ENCODE measurements at regions not wholly inside any gene's neighbourhood (a gene's known extent, or its start where the extent isn't known, plus 50 kb on each side); places are given as distances from the start of the nearest gene placed in this dataset.
"Not testable (repeated sequence)": the region's sequence is repeated elsewhere in the genome, so short reads cannot be mapped to it uniquely, and the experiment has no call there.

DNA sequence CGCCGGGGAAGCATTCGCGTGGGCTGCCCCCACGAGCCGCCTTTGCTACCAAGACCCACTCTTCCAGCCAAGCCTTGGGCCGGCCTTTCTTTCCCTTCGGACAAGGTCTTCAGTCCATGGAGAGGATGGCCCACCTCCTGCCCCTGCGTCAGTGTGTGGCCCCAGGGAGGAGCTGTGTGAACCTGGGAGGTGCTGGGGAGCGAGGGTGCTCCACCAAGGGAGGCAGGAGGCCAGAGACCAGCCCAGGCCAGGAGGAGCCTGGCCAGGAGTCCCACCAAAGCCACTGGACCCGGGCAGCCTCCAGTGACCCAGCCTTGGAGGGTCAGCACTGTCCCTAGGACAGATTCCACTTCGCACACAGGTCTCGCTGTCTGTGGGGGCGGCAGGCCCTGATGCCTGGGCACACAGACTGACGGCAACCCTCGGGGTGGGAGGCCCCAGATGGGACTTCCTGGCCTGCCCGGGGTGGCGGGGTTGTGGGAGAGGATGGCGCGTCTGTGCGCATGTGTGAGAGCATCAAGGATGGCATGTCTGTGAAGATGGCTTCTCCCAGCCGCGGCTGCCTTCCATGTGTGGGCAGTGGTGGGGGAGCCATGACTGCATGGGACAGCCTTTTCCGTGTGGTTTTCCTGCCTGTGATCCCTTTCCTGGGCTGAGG lies 113.3 kb upstream of the LPCAT1 start (continued):
- TF ChIP-seq, protein P1, sequence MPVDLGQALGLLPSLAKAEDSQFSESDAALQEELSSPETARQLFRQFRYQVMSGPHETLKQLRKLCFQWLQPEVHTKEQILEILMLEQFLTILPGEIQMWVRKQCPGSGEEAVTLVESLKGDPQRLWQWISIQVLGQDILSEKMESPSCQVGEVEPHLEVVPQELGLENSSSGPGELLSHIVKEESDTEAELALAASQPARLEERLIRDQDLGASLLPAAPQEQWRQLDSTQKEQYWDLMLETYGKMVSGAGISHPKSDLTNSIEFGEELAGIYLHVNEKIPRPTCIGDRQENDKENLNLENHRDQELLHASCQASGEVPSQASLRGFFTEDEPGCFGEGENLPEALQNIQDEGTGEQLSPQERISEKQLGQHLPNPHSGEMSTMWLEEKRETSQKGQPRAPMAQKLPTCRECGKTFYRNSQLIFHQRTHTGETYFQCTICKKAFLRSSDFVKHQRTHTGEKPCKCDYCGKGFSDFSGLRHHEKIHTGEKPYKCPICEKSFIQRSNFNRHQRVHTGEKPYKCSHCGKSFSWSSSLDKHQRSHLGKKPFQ (tag by site-specific recombination; IDR thresholded peaks at IDR 0.05), result no peak

DNA sequence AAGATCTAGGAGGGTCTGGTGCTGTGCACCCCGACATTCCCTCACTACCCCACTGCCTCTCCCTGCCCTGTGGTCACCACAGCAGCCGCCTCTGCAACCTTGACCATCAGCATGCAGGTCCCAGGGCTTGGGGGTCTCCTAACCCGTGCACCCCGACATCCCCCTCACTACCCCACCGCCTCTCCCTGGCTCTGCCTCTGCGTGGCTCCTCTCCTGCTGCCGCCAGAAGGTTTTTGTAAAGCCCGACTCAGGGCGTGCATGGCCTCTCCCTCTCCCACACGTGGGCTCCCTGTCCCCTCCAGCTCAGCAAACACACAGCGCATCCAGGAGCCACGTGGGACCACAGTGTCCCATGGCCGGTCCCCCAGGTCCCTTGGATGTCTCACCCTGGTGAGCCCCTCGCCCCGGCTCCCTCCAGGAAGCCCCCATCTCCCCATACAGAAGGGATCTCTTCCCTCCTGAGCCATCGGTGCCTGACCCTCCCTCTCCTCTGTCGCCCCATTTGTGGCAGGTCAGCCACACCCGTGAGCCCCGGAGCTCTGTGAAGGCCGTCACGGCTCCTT lies 112.5 kb upstream of the LPCAT1 start:
- CTCF ChIA-PET; H3K4me1 ChIP-seq (ENCODE audit: control insufficient read depth, insufficient read depth, low read length); H3K9me3 ChIP-seq (ENCODE audit: control insufficient read depth, insufficient read depth, low read depth, low read length); H3K36me3 ChIP-seq (ENCODE audit: control insufficient read depth in 2 of 2, insufficient read depth in 1 of 2, low read length in 2 of 2); H3K4me3 ChIP-seq (ENCODE audit: low read depth, low read length); H3K27ac ChIP-seq (ENCODE audit: extremely low read depth, low read depth, low read length); POLR2A ChIA-PET: not testable (repeated sequence)

DNA sequence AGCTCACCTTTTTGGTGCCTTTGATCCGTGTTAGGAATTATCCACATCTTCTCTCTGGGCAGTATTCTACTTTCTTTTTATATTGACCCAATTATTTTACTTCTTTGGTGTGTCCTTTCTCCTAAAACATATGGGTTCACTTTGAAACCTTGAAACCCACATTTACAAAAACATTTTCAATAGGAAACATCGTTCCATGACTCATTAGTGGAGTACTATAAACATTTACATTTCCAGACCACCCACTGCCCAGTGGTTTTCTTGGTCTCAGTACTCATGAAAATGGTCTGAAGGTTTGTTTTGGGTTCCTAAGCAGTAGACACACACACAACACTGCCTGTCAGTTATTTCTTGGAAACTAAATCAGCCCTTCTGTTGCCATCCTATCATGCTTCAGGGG lies 111.7 kb upstream of the LPCAT1 start:
- H3K9me3 ChIP-seq (ENCODE audit: control insufficient read depth, insufficient read depth, low read depth, low read length); POLR2A ChIA-PET; H3K27ac ChIP-seq (ENCODE audit: extremely low read depth, low read depth, low read length); H3K36me3 ChIP-seq (ENCODE audit: control insufficient read depth in 2 of 2, insufficient read depth in 1 of 2, low read length in 2 of 2); H3K4me1 ChIP-seq (ENCODE audit: control insufficient read depth, insufficient read depth, low read length); H3K4me3 ChIP-seq (ENCODE audit: low read depth, low read length): not testable (repeated sequence)
- CTCF ChIA-PET, result interaction anchor here (0.7 to 0.9 kb wide), 2 partner anchors 41 to 281 kb away, joined by 3 read pairs; no protein-coding TSS in a partner anchor

DNA sequence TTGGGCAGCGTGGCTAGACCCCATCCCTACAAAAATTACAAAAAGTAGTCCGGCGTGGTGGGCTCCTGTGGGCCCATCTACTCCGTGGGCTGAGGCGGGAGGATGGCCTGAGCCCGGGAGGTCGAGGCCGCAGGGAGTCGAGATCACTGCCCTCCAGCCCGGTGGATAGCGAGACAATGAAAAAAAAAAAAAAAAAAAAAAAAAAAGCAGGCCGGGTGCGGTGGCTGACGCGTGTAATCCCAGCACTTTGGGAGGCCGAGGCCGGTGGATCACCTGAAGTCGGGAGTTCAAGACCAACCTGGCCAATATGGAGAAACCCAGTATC lies 110.5 kb upstream of the LPCAT1 start:
- H3K9me3 ChIP-seq (ENCODE audit: control insufficient read depth, insufficient read depth, low read depth, low read length), result no peaks in the 10 kb centered on the region
- H3K27ac ChIP-seq (ENCODE audit: extremely low read depth, low read depth, low read length), result peak overlapping the region; percentile 79
- H3K36me3 ChIP-seq (ENCODE audit: control insufficient read depth in 2 of 2, insufficient read depth in 1 of 2, low read length in 2 of 2), result peaks cover 0 to 15% of the 10 kb centered on the region in 2 experiments; a peak in 1 of 3 replicates
- no peak for TF ChIP-seq BCL11A (tag by site-specific recombination; IDR thresholded peaks at IDR 0.05; ENCODE audit: low read depth)
- no peak for TF ChIP-seq ZNF777 (tag by site-specific recombination; IDR thresholded peaks at IDR 0.05; ENCODE audit: borderline replicate concordance)
- TF ChIP-seq MYNN (tag by site-specific recombination; IDR thresholded peaks at IDR 0.05; ENCODE audit: borderline replicate concordance), result no peak
- TF ChIP-seq ZNF133 (tag by site-specific recombination; IDR thresholded peaks at IDR 0.05), result no peak
- TF ChIP-seq, protein P2, sequence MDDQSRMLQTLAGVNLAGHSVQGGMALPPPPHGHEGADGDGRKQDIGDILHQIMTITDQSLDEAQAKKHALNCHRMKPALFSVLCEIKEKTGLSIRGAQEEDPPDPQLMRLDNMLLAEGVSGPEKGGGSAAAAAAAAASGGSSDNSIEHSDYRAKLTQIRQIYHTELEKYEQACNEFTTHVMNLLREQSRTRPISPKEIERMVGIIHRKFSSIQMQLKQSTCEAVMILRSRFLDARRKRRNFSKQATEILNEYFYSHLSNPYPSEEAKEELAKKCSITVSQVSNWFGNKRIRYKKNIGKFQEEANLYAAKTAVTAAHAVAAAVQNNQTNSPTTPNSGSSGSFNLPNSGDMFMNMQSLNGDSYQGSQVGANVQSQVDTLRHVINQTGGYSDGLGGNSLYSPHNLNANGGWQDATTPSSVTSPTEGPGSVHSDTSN (CRISPR knock-in tag; IDR thresholded peaks at IDR 0.05), result no peak
- no peak for TF ChIP-seq ZNF791 (tag by site-specific recombination; IDR thresholded peaks at IDR 0.05)
- TF ChIP-seq IKZF3 (tag by site-specific recombination; IDR thresholded peaks at IDR 0.05), result no peak
- TF ChIP-seq SP3 (tag by site-specific recombination; IDR thresholded peaks at IDR 0.05), result no peak
- no peak for TF ChIP-seq TRIM28 (IDR thresholded peaks at IDR 0.05; ENCODE audit: borderline replicate concordance, low read length)
- no peak for TF ChIP-seq ZIC2 (tag by site-specific recombination; IDR thresholded peaks at IDR 0.05)
- TF ChIP-seq, protein P3, sequence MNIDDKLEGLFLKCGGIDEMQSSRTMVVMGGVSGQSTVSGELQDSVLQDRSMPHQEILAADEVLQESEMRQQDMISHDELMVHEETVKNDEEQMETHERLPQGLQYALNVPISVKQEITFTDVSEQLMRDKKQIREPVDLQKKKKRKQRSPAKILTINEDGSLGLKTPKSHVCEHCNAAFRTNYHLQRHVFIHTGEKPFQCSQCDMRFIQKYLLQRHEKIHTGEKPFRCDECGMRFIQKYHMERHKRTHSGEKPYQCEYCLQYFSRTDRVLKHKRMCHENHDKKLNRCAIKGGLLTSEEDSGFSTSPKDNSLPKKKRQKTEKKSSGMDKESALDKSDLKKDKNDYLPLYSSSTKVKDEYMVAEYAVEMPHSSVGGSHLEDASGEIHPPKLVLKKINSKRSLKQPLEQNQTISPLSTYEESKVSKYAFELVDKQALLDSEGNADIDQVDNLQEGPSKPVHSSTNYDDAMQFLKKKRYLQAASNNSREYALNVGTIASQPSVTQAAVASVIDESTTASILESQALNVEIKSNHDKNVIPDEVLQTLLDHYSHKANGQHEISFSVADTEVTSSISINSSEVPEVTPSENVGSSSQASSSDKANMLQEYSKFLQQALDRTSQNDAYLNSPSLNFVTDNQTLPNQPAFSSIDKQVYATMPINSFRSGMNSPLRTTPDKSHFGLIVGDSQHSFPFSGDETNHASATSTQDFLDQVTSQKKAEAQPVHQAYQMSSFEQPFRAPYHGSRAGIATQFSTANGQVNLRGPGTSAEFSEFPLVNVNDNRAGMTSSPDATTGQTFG (tag by site-specific recombination; IDR thresholded peaks at IDR 0.05; ENCODE audit: borderline replicate concordance), result no peak
- TF ChIP-seq, protein P4, sequence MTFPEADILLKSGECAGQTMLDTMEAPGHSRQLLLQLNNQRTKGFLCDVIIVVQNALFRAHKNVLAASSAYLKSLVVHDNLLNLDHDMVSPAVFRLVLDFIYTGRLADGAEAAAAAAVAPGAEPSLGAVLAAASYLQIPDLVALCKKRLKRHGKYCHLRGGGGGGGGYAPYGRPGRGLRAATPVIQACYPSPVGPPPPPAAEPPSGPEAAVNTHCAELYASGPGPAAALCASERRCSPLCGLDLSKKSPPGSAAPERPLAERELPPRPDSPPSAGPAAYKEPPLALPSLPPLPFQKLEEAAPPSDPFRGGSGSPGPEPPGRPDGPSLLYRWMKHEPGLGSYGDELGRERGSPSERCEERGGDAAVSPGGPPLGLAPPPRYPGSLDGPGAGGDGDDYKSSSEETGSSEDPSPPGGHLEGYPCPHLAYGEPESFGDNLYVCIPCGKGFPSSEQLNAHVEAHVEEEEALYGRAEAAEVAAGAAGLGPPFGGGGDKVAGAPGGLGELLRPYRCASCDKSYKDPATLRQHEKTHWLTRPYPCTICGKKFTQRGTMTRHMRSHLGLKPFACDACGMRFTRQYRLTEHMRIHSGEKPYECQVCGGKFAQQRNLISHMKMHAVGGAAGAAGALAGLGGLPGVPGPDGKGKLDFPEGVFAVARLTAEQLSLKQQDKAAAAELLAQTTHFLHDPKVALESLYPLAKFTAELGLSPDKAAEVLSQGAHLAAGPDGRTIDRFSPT (tag by site-specific recombination; IDR thresholded peaks at IDR 0.05), result no peak
- no peak for TF ChIP-seq HOXA7 (CRISPR knock-in tag; IDR thresholded peaks at IDR 0.05; ENCODE audit: borderline replicate concordance)
- no peak for TF ChIP-seq ZNF350 (tag by site-specific recombination; IDR thresholded peaks at IDR 0.05)
- TF ChIP-seq ZNF510 (tag by site-specific recombination; IDR thresholded peaks at IDR 0.05; ENCODE audit: insufficient replicate concordance), result no peak
- TF ChIP-seq ZNF335 (tag by site-specific recombination; conservative IDR thresholded peaks at IDR 0.05), result no peak
- no peak for TF ChIP-seq ZNF324 (tag by site-specific recombination; IDR thresholded peaks at IDR 0.05)
- no peak for TF ChIP-seq ZNF585B (tag by site-specific recombination; IDR thresholded peaks at IDR 0.05)
- CTCF ChIA-PET, result interaction anchor here (0.6 to 1.6 kb wide), 4 partner anchors 11 to 464 kb away, joined by 3 to 6 read pairs (median 4); no protein-coding TSS in a partner anchor
- H3K4me1 ChIP-seq (ENCODE audit: control insufficient read depth, insufficient read depth, low read length), result no peaks in the 10 kb centered on the region
- peak overlapping the region; percentile 73 for H3K4me3 ChIP-seq (ENCODE audit: low read depth, low read length)
- POLR2A ChIA-PET, result interaction anchor here (0.7 to 1.6 kb wide), 5 partner anchors 9 to 312 kb away, joined by 3 to 10 read pairs (median 4); no protein-coding TSS in a partner anchor

Measured in HEK293 (cell line).